Peyer's patch (tissue), 4 donors: ENCODE measurements at regions not wholly inside any gene's neighbourhood (a gene's known extent, or its start where the extent isn't known, plus 50 kb on each side); places are given as distances from the start of the nearest gene placed in this dataset.
"Not testable (repeated sequence)": the region's sequence is repeated elsewhere in the genome, so short reads cannot be mapped to it uniquely, and the experiment has no call there.

Source experiments
- DNase-seq, 3 donors: peaks; one replicate each; pipeline ENCODE4 v3.0.0-alpha.2; 2017 to 2019
- H3K27ac ChIP-seq, 4 donors: fragments of 200-600 bp; sonication (generic); one replicate each; pipeline ENCODE4 v1.5.1; 2016 to 2019
- H3K27me3 ChIP-seq, 2 donors: fragments of 200-600 bp; sonication (generic); one replicate each; pipeline ENCODE4 v1.5.1; 2019
- H3K36me3 ChIP-seq, 3 donors: fragments of 200-600 bp; sonication (generic); one replicate each; pipeline ENCODE4 v1.5.1; 2016 to 2019
- H3K4me1 ChIP-seq, 4 donors: fragments of 200-600 bp; sonication (generic); one replicate each; pipeline ENCODE4 v1.5.1; 2016 to 2019
- H3K4me3 ChIP-seq, 4 donors: fragments of 200-600 bp; sonication (generic); 1 replicate in 3 of 4; 2 replicates in 1 of 4; pipeline ENCODE4 v1.5.1; 2016 to 2019; ENCODE audit warnings: mild to moderate bottlenecking in 1 of 4
- H3K9me3 ChIP-seq, 4 donors: fragments of 200-600 bp; sonication (generic); one replicate each; pipeline ENCODE4 v1.5.1; 2016 to 2019; ENCODE audit warnings: mild to moderate bottlenecking in 1 of 4
- CTCF ChIP-seq, 6 experiments: fragments of 450-650 bp in 4 of 6; fragments of 200-600 bp in 2 of 6; sonication (generic) in 1 of 6; IDR thresholded peaks; one replicate each; pipeline ENCODE4 v1.5.1; 2017 to 2019; ENCODE audit warnings: antibody characterized with exemption in 6 of 6, mild to moderate bottlenecking in 3 of 6, moderate library complexity in 1 of 6
- POLR2A ChIP-seq, 2 donors: fragments of 450-650 bp; IDR thresholded peaks; one replicate each; pipeline ENCODE4 v1.5.1; 2017; ENCODE audit warnings: antibody characterized with exemption in 2 of 2, mild to moderate bottlenecking in 2 of 2, moderate library complexity in 2 of 2

- no peak for TF ChIP-seq POLR2A (IDR thresholded peaks at IDR 0.05)
- no peak for TF ChIP-seq CTCF (IDR thresholded peaks at IDR 0.05)
- Histone ChIP-seq H3K36me3 (no peaks in the 10 kb centered on the region), H3K27ac (no peak overlapping the region), H3K4me3 (no peak overlapping the region), H3K4me1 (no peaks in the 10 kb centered on the region), H3K27me3 (no peaks in the 10 kb centered on the region), H3K9me3 (no peaks in the 10 kb centered on the region)
- no peak for DNase-seq
These were observed 1476.9 kb downstream of the OTOL1 start for GRCh38 chr3:162973428-162973917.

- no peak for TF ChIP-seq CTCF (IDR thresholded peaks at IDR 0.05)
- no peak for TF ChIP-seq POLR2A (IDR thresholded peaks at IDR 0.05)
- no peak overlapping the region for H3K4me3 ChIP-seq
These were observed 1481.5 kb downstream of the OTOL1 start for GRCh38 chr3:162978136-162978535.

GRCh38 chr3:162984746-162985145, 1488.1 kb downstream of the OTOL1 start:
- H3K27me3 ChIP-seq, result no peaks in the 10 kb centered on the region
- no peaks in the 10 kb centered on the region for H3K36me3 ChIP-seq
- no peak overlapping the region for H3K27ac ChIP-seq
- H3K4me3 ChIP-seq, result no peak overlapping the region
- no peaks in the 10 kb centered on the region for H3K9me3 ChIP-seq
- no peak for DNase-seq
- no peaks in the 10 kb centered on the region for H3K4me1 ChIP-seq
- TF ChIP-seq CTCF (IDR thresholded peaks at IDR 0.05) (no peak), POLR2A (IDR thresholded peaks at IDR 0.05) (no peak)

More at GRCh38 chr3:162978136-162978535, 1481.5 kb downstream of the OTOL1 start:
- H3K27ac ChIP-seq, result no peak overlapping the region
- no peaks in the 10 kb centered on the region for H3K27me3 ChIP-seq
- no peaks in the 10 kb centered on the region for H3K4me1 ChIP-seq
- H3K36me3 ChIP-seq, result no peaks in the 10 kb centered on the region
- DNase-seq, result no peak
- H3K9me3 ChIP-seq, result no peaks in the 10 kb centered on the region

- H3K27me3 ChIP-seq, H3K36me3 ChIP-seq, H3K4me1 ChIP-seq, H3K27ac ChIP-seq, H3K9me3 ChIP-seq, H3K4me3 ChIP-seq: not testable (repeated sequence)
- DNase-seq, result peak in 1 of 3 donors; percentile 28
These were observed 1490.6 kb downstream of the OTOL1 start for GRCh38 chr3:162987085-162987794.

- H3K36me3 ChIP-seq, result no peaks in the 10 kb centered on the region
- no peak for TF ChIP-seq POLR2A (IDR thresholded peaks at IDR 0.05)
- TF ChIP-seq CTCF (IDR thresholded peaks at IDR 0.05), result no peak
These were observed 1496.1 kb downstream of the OTOL1 start for GRCh38 chr3:162992741-162993140.

GRCh38 chr3:162994165-162994564, 1497.6 kb downstream of the OTOL1 start:
- H3K36me3 ChIP-seq, result no peaks in the 10 kb centered on the region
- no peak for TF ChIP-seq CTCF (IDR thresholded peaks at IDR 0.05)
- no peak for TF ChIP-seq POLR2A (IDR thresholded peaks at IDR 0.05)
- DNase-seq, result no peak

More at GRCh38 chr3:162992741-162993140, 1496.1 kb downstream of the OTOL1 start:
- peaks cover 0 to 6% (median 0%) of the 10 kb centered on the region in 4 donors for H3K9me3 ChIP-seq
- H3K4me1 ChIP-seq, result no peaks in the 10 kb centered on the region
- H3K4me3 ChIP-seq, result no peak overlapping the region
- no peaks in the 10 kb centered on the region for H3K27me3 ChIP-seq
- H3K27ac ChIP-seq, result no peak overlapping the region
- no peak for DNase-seq

More at GRCh38 chr3:162994165-162994564, 1497.6 kb downstream of the OTOL1 start:
- H3K4me3 ChIP-seq, result no peak overlapping the region
- no peak overlapping the region for H3K27ac ChIP-seq
- H3K27me3 ChIP-seq, result no peaks in the 10 kb centered on the region
- H3K4me1 ChIP-seq, result no peaks in the 10 kb centered on the region
- peaks cover 0 to 6% (median 0%) of the 10 kb centered on the region in 4 donors for H3K9me3 ChIP-seq
